GM18870 (cell line): ENCODE measurements at regions not wholly inside any gene's neighbourhood (a gene's known extent, or its start where the extent isn't known, plus 50 kb on each side); places are given as distances from the start of the nearest gene placed in this dataset.

Experiments used
- ATAC-seq: cut with Tn5 transposase; IDR thresholded peaks from one replicate; pipeline ENCODE4 v1.9.1; 2021; ENCODE audit warnings: moderate library complexity; ENCODE audit not compliant: unreplicated experiment

DNA sequence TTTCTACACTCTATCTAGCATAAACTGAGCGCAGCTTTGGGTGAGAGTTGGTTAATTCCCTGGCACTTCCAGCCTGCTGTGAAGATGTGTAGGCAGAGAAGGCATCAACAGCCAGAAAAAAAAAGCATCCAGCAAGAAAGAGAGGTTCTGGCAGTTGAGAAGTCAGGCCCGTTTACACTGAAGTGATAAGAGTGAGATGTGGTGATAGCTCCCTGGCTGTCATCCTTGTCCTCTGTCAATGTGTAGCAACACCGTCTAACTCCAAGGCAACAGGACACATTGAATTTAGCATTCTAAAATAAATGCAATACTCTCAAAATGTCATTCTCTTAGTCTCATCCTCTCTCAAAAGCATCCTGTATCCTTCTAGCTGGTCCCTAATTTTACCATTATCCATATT lies 193.6 kb upstream of the BTBD3 start:
- no peak for ATAC-seq

DNA sequence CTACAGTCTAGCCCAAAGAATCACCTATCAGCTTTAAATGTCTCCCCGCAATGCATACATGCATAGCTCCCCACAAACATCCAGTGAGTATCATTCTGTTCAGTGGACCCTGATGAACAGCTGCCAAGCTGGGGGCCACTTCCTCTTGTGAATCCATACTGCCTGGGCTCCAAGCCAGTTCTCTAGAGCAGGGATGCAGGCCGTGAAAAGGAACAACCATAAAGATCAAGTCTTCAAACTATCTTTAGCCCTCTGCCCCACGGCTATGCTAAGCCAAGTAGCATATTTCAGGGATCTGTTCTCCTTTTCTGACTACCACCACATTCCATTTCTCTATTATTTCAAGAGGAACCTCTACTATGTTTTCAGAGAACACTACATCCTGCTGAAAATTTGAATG lies 191.7 kb upstream of the BTBD3 start:
- no peak for ATAC-seq

DNA sequence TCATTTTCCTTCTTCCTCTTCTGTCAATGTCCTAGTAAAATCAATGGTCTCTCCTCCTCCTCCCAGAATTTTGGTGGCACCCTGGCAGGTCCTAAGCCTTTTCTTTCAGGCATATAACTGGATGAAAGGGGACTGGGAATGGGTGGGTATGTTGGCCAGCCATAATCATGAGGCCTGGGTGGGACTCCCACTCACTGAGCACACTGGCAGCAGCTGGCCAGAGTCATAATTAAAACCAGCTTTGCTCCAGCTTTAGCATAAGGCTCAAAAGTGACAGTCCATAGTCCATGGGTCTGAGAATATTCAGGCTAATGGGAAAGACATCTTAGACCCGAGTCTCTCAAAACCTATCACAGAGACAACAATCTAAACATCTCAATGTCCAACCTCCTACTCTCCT lies 190.0 kb upstream of the BTBD3 start:
- ATAC-seq = no peak

DNA sequence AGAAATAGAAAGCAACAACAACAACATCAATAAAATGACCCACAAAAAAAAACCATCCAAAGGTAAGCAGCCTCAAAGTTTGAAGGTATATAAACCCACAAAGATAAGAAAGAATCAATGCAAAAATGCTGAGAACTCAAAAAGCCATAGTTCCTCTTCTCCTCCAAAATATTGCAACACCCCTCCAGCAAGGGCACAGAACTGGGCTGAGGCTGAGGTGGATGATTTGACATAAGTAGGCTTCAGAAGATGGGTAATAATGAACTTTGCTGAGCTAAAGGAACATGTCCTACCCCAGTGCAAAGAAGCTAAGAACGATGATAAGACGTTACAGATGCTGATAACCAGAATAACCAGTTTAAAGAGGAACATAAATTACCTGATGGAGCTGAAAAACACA lies 188.8 kb upstream of the BTBD3 start:
- ATAC-seq = no peak

DNA sequence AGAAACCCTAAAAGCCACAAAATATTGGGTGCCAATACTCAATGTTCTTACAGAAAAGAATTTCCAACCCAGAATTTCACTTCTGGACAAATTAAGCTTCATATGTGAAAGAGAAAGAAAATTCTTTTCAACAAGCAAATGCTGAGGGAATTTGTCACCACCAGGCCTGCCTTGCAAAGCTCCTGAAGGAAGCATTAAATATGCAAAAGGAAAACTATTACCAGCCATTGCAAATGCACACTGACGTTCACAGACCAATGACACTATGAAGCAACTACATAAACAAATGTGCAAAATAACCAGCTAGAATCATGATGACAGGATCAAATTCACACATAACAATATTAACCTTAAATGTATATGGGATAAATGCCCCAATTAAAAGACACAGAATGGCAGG lies 187.9 kb upstream of the BTBD3 start:
- ATAC-seq = no peak

DNA sequence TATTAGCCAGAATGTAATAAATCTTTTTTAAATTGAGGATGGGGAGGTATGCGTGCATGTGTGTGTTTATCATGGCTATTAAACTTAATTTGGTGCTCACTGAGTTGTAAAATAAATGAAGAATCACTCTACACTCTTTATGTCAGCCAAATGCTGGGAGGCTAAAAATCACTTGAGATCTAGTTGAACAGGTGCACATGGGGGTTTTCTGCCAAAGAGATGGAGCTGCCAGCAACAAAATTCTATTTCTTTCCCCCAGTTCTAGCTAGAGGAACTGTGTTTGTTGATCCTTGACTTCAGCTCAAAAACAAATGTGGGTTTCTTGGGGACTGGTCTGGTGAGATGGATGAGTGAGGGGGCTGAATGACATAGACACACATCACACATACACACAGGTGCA lies 183.3 kb upstream of the BTBD3 start:
- no peak for ATAC-seq

DNA sequence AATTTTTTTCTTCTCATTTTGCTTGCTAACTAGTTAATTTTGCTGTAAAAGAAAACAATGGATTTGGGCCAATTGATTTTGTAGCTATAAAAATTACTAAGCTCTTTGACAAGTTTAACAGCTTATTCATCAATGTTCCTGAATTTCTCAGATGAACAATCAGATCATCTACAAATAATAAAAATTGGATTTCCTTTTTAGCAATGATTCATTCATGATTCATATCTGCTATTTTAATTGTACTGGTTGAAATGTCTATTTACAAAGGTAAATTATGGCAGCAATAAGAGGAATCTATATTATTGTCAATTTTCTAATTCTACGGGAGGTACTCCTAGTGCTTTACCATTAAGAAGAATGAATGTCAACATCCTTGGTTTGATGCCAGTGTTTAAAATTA lies 178.8 kb upstream of the BTBD3 start:
- ATAC-seq = no peak

DNA sequence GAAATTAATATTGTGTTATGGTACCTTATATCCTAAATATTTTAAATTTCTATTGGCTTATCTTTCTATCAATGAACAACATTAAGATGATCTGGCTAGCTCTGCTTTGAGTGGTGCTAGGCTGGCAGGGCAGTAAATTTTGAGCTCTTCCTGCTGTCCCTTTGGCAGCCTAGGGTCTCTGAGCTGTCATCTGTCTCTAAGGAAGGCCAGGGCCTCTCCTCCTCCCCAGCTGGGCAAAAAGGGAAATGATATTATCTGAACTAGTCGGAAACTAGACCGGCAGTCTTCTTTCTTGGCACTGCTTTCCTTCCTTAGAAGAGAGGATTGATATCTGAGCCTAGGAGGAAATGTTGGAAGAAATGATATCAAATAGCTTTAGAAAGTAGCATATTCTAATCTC lies 176.7 kb upstream of the BTBD3 start:
- no peak for ATAC-seq

DNA sequence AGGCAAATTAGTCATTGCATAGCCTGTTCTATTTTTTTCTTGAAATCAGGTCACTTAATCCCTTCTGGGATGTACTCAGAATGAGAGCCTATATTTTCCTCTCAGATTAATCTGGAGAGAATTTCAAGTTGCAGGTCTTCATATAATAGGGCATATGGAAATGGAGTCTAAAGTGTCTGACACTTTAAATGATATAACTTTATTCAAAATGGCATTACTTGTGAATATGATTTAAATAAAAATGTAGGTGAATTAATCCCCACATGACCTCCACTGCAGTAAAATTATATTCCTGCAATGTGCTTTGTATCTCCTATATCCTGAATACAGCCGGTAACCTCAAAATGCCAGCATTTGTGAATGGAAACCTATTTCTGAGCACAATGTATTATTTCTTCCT lies 172.5 kb upstream of the BTBD3 start:
- no peak for ATAC-seq

DNA sequence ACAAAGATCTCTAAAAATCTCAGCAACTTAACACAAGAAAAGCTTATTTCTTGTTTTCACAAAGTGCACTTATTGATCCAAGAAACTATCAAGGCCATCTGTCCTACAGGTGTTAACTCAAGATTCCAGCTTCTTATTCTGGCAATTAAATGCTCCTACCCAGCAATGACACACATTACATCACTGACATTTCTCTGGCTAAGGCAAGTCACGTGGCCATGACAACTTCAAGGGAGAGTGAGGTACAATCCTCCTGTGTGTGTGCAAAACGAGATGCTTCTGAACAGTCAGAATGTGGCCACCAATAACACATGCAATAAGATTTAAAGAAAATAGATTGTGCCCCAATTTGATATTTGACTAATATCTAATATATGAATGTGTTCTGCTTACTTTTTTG lies 169.3 kb upstream of the BTBD3 start:
- ATAC-seq = no peak

DNA sequence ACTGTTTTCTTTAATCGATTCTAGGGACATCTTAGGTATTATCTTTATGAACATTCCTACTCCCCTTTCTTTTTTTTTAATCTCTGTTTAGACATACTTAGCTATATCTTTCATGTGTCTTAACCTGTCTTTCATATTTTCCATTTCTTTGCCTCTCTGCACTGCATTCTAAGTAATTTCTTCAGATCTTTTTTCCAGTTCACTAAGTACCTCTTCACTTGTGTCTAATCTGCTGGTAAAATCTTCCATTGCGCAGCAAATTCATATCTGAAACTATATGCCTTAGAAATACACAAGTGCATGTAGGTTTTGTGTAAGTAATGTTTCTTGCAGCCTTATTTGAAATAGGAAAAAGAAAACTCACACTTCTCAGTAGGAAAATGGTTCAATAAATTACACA lies 165.4 kb upstream of the BTBD3 start:
- no peak for ATAC-seq

DNA sequence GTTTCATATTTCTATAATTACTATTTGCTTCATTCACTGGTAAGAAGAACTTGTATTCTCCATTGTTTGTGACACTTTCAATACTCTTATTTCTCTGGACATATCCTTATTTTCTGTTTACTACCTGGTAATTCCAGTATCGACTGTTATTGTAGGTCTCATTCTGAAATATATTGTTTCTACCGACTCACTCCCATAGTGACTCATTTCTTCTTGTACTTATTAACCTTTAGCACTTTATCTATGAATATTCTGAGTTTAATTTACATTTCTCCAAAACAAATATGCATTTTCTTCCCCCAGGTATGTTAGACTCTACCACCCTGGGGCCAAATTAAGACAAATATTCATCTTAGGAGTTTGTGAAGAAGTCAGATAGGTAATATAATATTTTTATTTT lies 164.5 kb upstream of the BTBD3 start:
- ATAC-seq = no peak

DNA sequence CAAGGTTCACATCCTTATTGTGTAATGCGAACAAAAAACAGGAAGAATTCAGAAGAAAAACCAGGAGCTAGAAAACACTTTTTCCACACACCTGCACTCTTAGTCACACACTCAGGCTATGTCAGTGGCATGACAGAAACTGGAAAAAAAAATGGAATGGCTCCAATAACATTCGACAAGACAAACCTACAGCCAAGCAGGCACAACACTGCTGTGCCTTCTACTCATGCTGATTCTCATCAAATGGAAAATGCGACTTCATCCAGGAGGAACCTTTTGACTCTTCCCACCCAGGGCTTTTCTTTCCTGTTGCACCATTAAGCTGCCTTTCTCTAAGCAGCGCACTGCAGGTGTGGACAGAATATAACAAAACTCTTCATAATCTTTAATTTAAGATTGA lies 163.2 kb upstream of the BTBD3 start:
- ATAC-seq = no peak

DNA sequence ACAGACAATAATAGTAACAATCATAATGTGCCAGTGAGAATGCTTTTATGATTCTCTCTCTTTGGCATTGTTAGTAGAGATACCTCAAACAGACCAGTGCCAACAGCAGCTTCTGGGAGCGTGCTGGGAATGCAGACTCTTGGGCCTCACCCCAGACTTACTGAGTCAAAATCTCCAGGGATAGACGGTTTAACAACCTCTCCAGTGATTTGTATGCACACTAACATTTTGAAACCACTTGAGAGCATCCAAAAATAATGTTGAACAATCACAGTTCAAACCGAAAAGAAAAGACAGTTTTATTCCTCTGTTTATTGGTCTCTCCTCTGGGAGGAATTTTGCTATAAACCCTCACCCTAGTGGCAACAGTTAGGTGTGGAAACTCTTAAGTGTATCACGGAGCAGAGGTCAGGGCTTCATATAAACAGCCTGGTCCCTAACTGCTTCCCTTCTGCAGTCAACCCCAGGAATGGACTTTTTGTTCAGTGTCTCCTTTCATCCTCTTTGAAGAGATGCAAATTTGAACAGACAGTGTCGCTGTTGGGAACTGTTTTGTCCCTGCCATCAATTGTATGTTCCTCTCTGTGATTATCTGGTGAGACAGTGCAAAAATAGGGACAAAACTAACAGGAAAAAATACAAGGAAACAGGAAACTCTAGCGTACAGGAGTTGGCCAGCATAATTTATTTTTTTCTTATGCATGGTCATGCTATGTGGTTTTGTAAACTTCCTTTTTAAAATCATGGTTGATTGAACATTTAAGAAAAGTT lies 162.4 kb upstream of the BTBD3 start:
- no peak for ATAC-seq

DNA sequence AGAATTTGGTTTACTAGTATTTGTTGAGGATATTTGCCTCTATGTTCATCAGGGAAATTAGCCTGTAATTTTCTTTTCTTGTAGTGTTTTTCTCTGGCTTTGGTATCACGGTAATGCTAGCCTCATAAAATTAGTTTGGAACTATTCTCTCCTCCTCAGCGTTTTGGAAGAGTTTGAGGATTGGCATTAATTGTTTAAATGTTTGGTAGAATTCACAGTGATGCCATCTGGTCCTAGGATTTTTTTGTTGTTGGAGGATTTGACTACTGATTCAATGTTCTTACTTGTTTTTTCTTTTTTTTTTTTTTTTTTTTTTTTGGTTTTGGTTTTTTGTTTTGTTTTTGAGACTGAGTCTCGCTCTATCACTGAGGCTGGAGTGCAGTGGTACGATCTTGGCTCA lies 156.2 kb upstream of the BTBD3 start:
- ATAC-seq = no peak

DNA sequence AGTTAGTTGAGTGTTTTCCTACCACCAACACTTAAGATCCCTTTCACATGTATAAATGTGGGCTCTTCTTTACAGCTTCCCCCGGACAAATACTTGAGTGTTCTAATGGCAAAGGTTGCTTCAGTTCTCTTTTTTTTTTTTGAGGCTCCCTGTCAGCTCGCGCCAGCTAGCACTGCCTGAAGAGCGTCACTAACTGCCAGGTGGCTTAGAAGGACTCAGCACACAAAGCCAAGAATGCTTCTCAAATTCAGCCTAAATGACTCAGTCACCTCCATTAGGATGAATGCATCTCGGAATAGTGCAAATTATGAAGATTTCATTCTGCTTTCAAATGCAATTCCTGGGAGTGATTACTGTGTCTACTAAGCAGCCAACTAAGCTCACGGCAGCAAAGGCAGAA lies 150.7 kb upstream of the BTBD3 start:
- ATAC-seq = no peak

DNA sequence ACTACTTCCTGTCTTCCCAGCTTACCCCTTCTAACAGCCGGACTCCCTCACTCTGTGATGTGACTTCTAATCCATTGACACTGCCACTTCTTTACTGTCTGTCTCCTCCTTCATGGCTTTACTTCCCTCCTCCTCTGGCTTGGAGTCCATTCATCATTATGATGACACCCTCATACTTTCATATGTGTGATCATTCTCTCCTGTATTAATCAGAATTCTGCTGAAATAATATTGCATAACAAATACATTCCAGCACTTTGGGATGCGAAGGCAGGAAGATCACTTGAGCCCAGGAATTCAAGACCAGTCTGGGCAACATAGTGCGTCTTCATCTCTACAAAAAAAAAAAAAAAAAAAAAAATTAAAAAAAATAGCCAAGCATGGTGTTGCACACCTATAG lies 147.9 kb upstream of the BTBD3 start:
- no peak for ATAC-seq

DNA sequence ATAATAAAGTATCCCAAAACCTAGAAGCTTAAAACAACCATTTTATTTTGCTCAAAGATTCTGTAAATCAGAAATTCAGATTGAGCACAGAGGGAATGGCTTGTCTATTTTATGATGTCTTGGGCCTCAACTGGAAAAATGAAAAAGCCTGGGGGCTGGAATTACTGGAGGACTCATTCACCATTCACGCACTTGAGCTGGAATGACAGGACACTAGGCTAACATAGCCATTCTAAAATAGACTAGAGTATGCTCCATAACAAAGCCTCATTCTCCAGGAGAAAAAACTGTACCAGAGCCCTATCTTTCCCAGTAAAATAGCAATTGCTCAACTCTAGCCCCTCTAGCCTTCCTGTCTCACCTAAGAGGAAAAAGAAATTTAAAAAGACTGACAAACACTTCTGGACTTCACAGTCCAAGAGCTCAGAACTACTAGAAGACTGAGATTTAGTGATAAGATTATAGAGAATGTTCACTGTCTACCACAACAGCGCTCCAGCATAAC lies 145.4 kb upstream of the BTBD3 start:
- no peak for ATAC-seq

DNA sequence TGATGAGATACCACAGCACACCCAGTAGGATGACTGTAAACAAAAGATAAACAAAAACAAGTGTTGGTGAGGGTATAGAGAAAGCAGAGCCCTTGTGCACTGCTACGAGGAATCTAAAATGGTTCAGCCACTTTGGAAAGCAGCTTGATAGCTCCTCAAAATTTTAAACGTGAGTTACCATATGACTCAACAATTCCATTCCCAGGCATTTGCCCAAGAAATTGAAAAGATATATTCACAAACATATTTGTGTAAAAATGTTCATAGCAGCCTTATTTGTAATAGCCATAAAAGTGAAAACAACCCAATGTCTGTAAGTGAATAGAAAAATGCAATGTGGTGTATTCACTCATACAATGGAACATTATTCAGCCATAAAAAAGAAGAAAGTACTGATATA lies 141.0 kb upstream of the BTBD3 start:
- ATAC-seq = no peak

DNA sequence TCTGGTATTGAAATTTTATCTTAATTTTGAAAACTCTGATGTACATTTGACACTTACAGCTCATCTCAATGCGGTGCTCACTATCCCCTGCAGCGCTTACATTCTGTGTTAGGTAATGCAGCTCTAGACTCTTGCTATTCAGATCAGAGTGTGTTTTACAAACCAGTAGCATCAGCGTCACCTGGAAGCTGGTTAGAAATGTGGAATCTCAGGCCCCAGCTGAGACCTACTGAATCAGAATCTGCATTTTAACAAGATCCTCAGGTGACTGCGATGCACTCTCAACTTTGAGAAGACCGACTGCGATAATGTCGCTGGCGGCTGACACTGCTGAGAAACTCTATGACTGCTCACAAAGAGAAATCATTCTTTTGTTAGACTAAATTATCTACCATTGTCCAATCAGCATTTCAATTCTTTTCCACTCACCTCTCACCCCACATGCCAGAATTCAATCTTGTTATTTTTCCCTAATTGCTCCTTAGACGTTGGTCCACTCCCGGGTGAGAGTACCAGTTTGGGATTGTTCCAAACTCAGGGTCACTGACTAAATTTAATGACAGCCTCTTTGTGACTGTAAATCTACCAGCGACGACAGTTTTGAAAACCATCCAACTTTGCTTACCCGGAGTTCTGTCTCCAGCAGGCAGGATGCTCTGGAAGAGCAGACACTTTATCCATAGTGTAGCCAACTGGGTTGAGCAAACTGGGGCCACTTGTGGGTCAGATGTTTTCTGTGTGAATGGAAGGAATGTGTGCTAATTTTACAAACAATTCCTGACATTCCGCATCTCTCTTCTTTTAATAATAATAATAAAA lies 140.1 kb upstream of the BTBD3 start:
- ATAC-seq = no peak

DNA sequence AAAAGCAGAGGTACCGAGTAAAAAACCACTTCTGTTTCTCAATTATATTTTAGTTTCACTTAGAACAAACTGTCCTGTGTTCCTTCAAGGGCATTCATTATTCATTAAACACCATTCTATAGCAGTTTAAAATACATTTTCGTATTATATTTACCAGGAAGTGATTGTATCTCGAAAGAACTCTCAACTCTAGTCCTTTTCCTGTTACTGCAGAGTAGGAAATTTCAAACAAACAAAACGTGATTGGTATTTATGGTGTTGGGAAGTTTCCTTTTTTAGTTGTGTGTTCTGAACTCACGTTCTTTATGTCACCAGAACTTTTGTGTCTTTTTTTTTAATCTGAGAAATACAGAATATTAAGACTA lies 139.5 kb upstream of the BTBD3 start:
- ATAC-seq = no peak

DNA sequence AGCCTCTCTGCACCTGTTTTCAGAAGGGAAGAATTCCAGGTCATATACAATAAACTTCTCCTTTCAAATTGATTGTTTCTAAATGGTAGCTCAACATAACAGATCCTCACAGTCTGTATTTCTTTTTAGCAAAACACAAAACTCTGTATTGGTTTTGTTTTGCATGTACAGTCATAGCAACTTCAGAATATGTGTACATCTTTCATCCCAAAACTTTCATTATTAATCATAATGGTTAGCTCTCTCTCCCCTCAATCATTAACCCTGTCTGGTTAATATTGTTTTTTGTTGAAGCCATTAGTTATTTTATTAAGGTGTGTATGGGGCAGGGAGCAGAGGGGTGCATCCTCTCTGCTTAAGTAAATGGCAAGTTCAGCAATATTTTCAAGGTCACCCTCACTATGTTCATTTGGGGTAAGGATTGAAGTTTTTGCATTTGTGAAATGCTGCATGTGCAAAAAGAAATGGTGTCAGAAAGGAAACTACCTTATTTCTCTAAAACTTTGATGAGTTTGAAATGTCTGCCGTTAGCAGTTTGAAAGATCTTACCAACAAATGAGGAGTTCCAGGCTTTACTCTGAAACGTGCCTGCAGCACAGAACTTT lies 136.8 kb upstream of the BTBD3 start:
- ATAC-seq = peak; percentile 95
